ELR (cell line): ENCODE measurements at regions not wholly inside any gene's neighbourhood (a gene's known extent, or its start where the extent isn't known, plus 50 kb on each side); places are given as distances from the start of the nearest gene placed in this dataset.
A peak's percentile ranks its signal among the peaks of the same experiment; 100 is the strongest.
"Not testable (repeated sequence)": the region's sequence is repeated elsewhere in the genome, so short reads cannot be mapped to it uniquely, and the experiment has no call there.

ENCODE experiments used
- DNase-seq: peaks from one replicate; pipeline ENCODE4 v3.0.0-alpha.2; 2015; ENCODE audit warnings: low read depth

GRCh38 chr9:110023221-110023620 lies 184.7 kb downstream of the C9orf152 start:
- DNase-seq: not testable (repeated sequence)

DNA sequence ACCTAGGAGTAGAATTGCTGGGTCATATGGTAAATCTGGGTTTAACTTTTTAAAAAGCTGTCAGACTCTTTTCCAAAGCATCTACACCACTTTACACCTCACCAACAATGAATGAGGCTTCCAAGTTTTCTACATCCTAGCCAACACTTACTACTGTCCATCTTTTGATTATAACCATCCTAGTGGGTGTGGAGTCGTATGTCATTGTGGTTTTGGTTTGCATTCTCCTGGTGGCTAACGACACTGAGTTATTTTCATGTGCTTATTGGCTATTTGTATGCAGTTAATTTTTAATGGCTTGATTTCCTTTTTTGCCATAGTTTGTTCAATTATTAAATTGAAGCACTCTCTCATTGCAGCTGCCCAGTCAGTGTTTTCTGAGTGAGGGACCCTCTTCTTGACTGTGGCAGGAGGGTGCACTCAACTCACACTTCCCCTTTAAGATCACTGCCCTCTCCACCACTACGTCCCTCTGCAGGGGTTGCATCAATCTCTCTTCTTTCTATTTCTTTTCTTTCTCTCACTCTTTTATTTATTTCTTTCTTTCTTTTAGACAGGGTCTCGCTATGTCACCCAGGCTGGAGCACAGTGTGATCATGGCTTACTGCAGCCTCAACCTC lies 182.3 kb downstream of the C9orf152 start:
- no peak for DNase-seq

DNA sequence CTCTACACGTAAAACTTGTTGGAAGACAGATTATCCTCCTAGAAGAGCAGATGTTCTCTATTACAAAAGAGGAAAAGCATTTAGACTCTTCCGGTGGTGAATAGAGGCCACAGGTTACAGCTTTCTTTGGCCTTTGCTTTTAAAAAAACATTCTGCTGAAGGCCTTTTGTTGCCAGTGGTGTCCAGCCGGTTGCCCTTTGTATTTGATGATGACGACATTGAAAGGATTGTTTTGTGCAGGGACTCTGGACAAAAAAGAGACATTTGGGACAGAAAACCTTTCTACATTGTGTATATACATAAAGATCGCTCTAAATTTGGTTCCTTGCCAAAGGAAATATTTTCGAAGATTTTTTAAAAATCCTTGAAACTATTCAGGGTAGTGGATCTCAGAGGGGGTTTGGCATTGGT lies 180.3 kb downstream of the C9orf152 start:
- DNase-seq: peak; percentile 73

DNA sequence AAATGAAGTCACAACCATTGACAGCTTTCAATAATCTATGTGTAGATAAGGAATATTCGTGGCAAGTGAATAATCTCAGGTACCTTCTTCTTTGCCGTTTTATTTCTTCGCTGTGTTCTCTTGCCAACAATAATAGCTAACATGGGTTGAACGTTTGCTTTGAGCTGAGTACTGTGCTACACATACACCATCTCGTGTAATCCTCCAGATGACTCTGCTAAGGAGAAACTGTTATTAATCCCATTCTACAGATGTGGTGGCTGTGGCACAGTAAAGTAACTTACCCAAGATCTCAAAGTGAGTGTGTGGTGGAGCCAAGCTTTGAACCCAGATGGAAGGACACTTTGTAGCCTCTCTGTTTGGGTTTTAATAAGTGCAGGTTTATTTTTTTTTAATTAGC lies 179.7 kb downstream of the C9orf152 start:
- DNase-seq: no peak

DNA sequence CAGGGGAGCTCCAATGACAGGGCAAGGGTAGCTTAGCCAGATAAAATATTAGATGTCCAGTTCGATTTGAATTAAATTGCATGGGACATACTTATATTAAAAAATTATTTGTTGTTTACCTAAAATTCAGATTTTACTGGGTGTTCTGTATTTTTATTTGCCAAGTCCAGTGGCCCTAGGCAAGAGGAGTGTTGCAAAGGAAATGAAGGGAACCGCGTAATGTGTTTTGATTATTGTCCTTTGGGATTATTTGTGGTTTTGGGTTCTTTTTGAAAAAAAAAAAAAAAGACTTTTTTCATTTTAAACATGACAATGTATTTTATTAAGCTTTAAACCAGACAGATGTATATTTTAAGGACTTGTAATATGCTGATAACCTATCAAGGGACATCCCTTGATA lies 179.3 kb downstream of the C9orf152 start:
- DNase-seq: peak; percentile 19

- DNase-seq: peak; percentile 95
Observed at GRCh38 chr9:110029429-110029955, 178.5 kb downstream of the C9orf152 start.

DNA sequence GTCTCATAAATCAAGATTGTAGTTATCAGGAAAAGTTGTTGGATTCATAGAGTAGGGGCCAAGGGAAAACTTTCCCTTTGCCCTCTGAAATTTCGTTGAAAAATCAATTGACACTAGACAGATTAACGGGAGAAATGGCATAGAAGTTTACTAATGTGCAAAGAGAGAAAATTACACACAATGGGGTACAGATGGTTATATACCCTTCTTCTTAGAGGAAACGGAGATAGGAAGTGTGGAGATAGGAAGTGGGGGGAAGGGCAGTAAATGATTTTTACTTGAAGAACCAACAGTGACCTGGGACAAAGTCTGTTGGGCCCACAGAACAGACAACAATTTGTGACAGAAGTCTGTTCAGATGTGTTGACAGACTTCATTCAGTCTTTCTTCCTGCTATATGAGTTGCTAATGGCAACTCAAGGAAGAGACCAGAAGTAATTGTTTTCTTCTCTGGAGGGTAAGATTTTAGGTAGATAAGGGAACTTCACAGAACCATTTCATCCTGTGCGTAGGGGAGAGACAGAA lies 177.9 kb downstream of the C9orf152 start:
- DNase-seq: no peak

DNA sequence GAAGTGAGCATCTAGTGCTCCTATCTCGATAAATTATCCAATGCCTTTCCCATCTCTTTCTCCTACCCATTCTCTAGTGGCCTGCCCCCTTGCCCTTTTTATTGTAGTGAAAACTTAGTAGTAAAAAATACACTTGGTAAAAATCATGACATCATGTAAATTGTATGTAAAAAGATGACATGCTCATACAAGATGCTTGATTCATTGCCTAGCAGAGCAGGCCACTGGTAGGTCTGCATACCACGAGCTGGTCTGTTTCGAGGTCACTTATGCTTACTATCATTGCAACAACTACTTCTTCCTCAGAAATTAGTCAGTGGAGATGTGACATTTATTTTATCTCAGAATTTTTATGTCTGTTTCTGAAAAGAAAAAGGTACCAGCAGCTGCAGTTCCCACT lies 177.3 kb downstream of the C9orf152 start:
- DNase-seq: peak; percentile 84

- peak; percentile 97 for DNase-seq
Observed at GRCh38 chr9:110031511-110032173, 176.3 kb downstream of the C9orf152 start.

DNA sequence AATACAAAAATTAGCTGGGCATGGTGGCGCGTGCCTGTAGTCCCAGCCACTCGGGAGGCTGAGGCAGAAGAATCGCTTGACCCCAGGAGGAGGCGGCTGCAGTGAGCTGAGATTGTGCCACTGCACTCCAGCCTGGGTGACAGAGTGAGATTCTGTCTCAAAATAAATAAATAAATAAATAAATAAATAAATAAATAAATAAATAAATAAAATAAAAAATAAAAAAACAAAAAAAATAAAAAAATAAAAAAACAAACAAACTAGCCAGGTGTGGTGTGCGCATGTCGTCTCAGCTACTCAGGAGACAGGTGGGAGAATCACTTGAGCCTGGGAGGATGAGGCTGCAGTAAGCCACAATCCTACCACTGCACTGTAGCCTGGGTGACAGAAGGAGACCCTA lies 175.4 kb downstream of the C9orf152 start:
- DNase-seq: not testable (repeated sequence)

GRCh38 chr9:110033869-110034268 lies 174.1 kb downstream of the C9orf152 start:
- peak; percentile 71 for DNase-seq

DNA sequence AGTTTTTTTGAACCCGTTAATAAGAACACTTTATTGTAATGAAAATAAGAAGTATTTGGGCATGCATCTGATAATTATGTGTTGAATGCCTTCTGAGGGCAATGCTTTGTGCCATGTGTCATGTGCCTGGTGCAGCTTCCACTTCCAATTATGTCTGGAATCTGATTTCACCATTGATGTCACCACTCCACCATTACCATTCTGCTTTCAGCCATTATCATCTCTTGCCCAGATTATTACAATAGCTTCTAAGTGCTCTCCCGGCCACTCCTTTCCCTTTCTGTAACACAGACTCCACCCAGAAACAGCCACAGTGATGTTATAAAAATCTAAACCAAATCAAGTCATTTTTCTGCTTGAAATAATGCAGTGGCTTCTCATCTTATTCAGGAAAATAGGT lies 171.7 kb downstream of the C9orf152 start:
- no peak for DNase-seq

GRCh38 chr9:110040788-110041187 lies 167.2 kb downstream of the C9orf152 start:
- DNase-seq: peak; percentile 71

- no peak for DNase-seq
Observed at GRCh38 chr9:110041452-110041851, 166.5 kb downstream of the C9orf152 start.

DNA sequence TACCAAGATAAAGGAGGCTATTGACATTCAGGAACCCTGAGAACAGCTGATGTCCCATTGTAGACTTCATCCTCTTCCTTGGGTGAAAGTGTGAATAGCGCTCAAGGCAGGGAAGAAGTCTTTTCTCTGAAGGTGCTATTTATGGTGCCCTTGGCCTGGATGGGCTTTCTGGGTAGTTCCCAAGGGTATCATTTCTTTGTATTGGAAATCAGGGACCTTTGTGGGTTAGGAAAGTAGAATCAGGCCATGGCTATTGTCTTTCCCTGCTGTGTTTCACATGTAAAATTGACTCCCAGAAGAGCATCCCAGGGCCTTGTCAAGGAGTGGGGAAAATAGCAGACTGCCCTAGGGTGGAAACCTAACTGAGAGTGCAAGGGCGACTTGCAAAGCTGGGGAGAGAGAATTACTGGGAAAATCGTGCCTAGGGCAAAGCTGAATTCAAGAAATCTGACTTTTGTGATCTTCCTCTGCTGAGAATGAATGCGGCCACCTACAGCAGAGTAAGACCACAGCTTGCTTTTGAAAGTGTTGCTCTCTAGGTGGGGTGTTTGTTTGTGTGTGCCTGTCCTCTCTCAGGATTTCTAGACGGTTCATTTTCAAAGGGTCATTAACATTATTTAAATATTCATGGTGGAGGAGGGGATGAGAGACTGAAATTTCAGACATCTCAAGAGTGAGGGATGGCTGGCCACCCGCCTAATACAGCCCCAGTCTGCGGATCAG lies 160.6 kb downstream of the C9orf152 start:
- no peak for DNase-seq

DNA sequence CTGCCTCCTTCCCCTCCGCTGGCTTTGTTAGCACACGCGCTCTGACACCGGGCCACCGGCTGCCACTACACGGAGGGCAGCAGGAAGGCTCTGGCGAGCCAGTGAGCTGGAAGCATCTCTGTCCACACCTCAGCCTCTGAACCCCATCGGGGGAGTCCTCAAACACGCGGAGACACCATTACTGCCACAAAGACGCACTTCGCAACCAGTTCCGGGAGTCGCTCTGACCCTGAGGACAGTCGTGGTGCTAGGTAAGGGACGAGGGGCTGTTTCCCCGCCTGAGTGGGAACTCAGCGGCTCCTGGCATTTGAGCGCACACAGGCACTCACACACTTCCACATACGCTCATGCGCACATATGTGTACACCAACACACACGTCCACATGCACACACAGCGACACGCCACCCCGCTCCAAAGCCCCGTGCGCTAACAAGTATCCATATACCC lies 160.0 kb downstream of the C9orf152 start:
- no peak for DNase-seq

DNA sequence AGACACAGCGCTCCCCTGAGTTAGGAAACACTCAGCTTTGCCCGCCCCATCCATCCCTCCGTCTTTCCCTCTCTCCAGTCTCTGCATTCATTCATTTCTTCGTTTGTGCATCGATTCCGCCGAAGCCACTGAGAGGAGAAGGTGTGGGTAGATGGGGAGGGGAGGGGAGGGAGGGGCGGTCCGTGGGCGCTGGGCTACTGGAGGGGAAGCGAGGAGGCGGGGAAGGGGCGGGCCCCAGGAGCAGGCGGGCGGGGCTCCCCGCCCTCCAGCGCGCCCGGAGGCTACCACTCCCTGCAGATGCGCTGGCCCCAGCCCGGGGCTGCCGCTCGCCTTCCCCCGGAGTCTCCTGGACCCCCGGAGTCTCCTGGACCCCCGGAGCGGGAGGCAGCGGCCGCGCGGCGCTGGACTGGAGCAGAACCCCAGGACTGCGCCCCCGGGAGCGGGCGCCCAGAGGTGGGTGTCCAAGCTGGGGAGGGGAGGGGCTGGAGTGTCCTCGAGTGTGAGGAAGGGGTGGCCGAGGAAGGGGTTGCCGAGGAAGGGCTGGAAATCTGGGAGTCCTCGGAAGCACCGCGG lies 159.5 kb downstream of the C9orf152 start:
- DNase-seq: peak; percentile 90

DNA sequence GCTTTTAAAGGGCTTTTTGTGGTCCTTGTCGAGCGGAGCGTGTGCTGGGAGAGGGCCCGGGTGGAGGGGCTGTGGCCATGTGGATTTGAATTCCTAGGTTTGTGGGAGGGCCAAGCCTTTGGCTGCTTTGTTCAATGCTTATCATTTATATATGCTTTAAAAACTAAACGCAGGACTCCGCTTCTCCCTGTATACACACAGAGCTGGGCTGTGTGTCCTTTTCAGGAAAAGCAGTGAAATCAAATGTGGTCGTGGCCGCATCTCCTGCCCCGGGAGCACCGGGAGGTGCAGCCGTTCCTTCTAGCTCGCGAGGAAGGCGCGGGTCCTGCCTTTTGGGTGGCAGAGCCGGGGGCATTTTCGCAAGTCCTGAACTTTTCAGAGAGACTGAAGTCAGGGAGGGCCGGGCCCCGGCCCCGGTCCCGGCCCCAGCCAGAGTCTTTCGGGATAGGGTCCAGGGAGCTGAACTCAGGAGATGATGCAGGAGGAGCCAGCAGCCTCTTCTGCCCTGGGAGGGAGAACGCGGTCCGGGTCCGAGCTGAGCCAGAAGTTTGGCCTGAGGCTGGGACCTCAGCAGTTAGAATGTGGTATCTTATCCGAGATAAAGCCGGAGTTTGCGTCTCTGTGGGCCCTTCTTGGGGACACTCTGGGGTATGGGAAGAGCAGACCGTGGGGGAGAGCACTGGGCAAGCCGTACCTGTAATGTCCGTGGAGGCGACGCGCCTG lies 158.8 kb downstream of the C9orf152 start:
- peak; percentile 45 for DNase-seq

DNA sequence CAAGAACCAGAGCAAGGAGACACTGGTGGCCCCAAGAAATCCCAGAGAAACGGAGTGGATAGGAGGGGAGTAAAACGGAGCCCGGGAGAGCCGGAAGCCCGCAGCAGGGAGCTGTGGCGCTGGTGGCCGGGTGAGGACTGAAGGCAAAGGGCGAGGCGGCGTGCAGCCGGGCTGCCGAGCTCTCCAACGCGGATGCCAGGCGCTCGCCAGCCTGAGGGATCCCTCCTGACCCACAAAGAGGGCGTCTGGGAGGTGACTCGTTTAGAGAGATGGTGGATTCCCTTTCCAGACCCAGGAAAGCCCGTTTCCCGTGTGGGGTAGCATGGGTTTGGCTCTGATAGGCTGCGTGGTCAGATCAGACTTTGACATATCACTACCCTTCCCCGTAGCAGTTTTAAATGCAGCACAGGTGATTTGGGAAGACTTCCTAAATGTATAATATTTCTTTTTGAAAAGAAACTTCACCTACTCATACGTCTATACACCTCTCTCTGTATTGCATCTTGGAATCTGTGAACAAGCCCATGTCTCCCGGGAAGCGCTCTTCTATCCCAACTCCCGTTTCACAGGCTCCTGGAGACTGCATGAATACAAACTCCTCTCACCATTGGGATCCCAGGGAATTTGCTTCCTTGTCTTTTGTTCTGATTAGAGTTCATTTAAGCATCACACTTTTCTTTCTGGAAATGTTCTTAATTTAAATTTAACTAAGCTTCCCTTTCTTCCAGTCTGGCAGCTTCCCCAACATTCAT lies 158.1 kb downstream of the C9orf152 start:
- DNase-seq: peak; percentile 57

DNA sequence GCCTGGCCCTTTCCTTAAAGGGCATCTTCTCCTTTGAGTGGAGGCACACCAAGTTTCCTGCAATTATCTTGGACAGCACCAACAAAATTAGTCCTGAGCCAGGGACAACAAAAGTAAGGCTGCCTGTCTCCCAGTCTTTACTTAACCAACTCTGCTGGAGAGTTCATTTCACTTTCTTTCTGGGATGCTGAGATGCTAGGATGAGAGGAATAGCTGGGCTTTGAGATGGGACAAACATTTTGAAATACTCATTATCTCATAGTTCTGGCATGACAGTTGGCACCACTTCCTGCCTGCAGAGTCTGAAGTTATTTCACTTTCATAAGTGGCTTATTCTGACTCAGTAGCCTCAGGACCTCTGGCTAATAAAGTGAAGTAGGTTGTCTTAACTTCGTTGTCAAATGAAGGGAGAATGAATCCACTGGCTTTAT lies 157.0 kb downstream of the C9orf152 start:
- DNase-seq: peak; percentile 98

- DNase-seq: no peak
Observed at GRCh38 chr9:110056062-110056461, 151.9 kb downstream of the C9orf152 start.
